ENCODE measurements at regions not wholly inside any gene's neighbourhood (a gene's known extent, or its start where the extent isn't known, plus 50 kb on each side); places are given as distances from the start of the nearest gene placed in this dataset.

DNA sequence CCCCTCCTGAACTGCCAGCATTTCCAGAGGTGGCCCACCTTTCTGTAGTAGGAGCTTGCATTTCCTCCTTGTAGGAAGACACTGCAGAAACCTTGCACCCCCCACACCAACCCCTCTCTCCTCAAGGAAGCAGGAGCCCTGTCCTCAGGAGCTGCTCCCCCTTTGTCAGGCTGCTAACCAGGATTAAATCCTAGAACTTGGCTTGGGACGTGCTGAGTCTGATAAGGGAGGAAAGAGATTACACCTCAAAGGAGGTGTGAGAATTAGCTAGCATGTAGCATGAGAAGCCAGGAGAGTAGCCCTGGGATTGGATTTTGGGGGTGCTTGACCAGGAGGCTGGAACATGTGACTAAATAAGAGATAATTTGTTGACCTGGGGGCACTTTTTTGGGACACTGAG lies 119.8 kb upstream of the ALDH1B1 start:
- ATAC-seq = no peak
- no peak for DNase-seq
- intact Hi-C loops (cut with DNase I) = no loop called here

DNA sequence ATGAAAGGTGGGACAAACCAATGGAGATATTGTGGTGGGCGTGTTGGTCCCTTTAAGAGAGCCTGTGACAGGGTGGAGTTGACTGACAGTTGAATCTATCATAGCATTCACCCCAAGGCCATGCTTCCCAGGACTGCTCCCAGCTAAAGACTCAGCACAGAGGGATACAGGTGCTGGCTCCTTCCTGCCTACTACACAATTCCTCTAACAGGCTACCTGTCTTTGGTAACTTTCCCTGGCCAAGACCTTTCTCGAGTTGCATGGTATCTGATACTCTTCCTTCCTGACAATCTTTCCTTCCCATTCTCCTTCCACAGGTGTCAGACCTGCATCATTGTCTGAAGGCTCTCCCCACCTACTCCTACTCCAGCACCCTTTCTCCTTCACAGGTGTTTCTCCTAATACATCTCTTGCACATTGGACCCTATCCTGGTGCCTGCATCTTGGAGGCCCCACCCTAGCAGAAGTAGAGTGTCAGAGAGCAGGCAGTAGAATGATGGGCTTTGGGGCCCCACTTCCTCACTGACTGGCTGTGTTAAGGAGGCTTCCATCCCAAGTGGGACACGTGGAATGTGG lies 120.7 kb upstream of the ALDH1B1 start:
- intact Hi-C loops (cut with DNase I) = no loop called here
- no peak for DNase-seq
- no peak for ATAC-seq

DNA sequence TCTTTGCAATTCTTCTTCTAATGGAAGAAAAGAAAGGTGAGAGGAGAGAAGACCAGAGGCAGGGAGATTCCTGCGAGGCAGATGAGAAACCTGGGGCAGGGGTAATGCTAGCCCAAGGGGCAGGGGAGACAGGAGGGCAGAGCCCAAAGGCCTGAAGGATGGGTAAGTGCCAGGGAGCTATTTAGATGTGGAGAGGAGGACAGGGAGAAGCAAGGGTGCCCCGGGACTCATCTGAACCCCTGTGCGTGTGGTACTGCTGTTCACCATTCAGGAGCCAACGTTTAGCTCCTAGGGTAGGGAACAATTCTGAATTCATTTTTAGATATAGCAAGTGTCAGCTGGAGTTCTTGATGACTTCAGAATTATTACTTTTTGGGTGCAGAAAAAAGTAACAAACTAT lies 122.7 kb upstream of the ALDH1B1 start:
- intact Hi-C loops (cut with DNase I) = no loop called here
- DNase-seq = no peak
- no peak for ATAC-seq

DNA sequence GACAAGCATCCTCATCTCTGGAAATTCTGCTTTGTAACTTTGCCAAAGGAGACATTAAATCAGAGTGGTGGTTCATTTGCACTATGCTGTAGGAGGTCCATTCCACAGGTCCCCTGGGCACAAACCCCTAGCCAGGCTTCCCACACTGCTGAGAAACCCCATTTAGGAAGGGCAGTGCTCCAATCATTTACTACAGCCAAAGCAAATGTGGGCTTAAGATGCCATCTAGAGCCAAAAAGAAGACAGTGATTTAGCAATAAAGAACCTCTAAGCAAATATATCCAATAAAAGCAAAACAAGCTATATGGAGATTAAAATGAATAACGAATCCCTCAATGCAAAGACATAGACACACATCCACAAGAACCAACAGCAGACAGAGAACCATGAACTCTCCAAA lies 129.0 kb upstream of the ALDH1B1 start:
- intact Hi-C loops (cut with DNase I) = no loop called here
- DNase-seq = no peak
- no peak for ATAC-seq

DNA sequence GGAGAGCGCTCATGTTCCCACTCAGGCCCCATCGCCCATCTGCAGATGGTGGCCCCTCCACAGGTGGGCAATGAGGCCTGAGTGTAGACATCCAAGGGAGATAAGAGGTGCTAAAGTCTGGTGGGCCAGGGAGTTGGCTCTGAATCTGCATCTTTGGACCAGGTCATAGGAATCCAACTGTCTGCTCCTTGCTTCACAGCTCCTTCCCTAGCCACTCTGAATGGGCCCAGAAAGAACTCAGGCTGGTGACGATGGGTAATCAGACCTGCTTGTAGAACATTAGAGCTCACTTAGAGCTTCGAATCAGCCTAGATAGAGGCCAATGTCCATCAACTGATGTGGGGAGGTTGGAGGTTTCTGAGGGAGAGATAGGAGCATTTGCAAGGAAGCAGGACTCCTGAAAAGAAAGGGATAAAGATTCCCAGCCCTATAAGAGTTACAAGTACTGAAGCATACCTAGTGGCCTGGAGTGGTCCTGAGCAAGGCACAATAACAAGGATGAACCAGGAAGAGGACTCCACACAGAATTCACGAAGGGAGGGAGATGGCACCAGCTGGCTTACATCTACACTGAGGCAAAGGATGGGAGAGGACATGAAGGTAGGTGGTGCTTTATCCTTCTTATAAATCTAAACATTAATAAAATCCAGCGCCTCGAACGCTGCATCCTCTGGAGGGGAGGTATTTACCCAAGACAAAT lies 132.8 kb upstream of the ALDH1B1 start:
- intact Hi-C loops (cut with DNase I) = loop anchor here in 1 of 2 donors (5.0 kb wide), 1 partner anchor 38 kb away; no protein-coding TSS in a partner anchor
- ATAC-seq = no peak
- no peak for DNase-seq

DNA sequence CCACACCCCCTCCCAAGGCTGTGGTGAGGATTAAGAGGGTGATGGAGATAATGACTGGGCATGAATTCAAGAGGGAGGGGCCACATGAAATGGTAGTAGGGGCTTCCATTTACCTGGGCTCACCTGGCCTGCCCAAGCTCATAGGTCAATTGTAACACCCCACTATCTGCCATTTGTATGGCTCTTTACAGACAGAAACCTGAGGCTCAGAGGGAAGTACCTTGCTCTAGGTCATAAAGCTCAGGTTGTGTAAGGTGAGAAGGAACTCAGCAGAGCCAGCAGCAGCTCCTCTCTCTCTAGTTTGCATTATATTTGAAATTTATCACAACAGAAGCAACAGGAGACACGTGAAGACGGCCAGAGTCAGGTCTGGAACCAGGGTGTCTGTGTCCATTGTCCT lies 133.4 kb upstream of the ALDH1B1 start:
- no peak for ATAC-seq
- intact Hi-C loops (cut with DNase I) = loop anchor here in 1 of 2 donors (5.0 kb wide), 1 partner anchor 38 kb away; no protein-coding TSS in a partner anchor

DNA sequence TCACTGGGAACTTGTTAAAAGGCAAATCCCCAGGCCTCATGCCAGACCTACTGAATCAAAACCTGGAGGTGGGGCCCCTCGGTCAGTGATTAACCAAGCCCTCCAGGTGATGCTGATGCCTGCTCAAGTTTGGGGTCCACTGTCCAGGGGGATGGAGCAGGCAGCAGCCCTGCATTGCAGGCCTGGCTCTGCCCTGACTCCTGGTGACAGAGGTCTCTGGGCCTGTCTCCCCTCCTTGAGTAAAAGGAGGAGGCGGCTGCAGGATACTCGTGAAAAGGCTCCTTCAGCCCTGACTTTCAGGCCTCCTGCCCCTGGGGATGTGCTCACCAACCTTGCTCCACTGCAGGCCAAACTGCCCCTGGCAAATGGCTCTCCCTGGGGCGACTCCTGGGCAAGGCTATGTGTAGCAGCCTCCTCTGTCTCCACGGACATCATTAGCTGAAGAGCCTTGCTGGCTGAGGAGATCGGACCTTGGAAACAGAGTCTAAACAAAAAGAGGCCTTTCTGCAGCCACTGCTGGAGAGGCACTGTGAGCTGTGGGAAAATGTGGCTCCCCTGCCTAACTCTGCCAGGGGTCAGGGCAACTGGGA lies 134.8 kb upstream of the ALDH1B1 start:
- no peak for ATAC-seq
- intact Hi-C loops (cut with DNase I) = loop anchor here in 1 of 2 donors (5.0 kb wide), 1 partner anchor 40 kb away; no protein-coding TSS in a partner anchor
- no peak for DNase-seq

More for the DNA sequence above, 133.4 kb upstream of the ALDH1B1 start:
- no peak for DNase-seq

- no peak for DNase-seq
- no peak for ATAC-seq
- intact Hi-C loops (cut with DNase I) = loop anchor here in 1 of 2 donors (5.0 kb wide), 1 partner anchor 41 kb away; no protein-coding TSS in a partner anchor
These were observed 136.0 kb upstream of the ALDH1B1 start for GRCh38 chr9:38256461-38256860.

DNA sequence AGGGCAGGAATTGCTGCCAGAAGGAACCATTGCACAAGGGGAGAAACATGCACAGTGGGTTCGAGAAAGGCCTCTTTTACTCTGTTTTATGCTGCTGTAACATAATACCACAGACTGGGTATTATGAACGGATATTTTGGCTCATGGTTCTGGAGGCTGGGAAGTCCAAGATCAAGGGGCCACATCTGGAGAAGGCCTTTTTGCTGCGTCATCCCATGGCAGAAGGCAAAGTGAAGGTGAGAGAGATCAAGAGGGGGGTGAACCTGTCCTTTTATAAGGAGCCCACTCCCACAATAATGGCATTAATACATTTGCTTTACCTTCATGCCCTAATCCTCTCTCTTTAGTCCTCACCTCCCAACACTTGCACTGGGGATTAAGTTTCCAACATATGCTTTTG lies 136.9 kb upstream of the ALDH1B1 start:
- DNase-seq (no peak), ATAC-seq (no peak)
- intact Hi-C loops (cut with DNase I) = loop anchor here in 1 of 2 donors (5.0 kb wide), 1 partner anchor 42 kb away; no protein-coding TSS in a partner anchor

- DNase-seq = no peak
- ATAC-seq = no peak
- intact Hi-C loops (cut with DNase I) = loop anchor here in 1 of 2 donors (5.0 kb wide), 1 partner anchor 43 kb away; no protein-coding TSS in a partner anchor
These were observed 137.7 kb upstream of the ALDH1B1 start for GRCh38 chr9:38254756-38255155.

DNA sequence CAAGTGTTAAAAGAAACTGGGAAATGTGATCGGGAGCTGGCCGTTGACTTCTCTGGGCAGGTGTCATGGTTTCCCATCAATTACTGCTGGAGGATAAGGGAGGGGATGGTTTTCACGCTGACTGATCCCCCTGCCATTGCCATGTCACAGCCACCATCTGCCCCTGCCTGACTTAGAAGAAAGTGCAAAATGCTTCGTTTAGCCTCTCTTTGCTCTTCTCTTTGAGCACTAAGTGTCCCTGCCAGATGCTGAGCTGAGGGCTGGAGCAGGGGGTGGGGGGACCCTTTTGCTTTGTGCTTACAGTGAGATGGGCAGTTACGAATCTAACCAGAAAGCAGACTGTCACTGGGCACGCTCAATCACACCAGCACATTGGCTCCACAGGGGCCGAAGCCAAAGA lies 138.4 kb upstream of the ALDH1B1 start:
- no peak for DNase-seq
- no peak for ATAC-seq
- intact Hi-C loops (cut with DNase I) = no loop called here

DNA sequence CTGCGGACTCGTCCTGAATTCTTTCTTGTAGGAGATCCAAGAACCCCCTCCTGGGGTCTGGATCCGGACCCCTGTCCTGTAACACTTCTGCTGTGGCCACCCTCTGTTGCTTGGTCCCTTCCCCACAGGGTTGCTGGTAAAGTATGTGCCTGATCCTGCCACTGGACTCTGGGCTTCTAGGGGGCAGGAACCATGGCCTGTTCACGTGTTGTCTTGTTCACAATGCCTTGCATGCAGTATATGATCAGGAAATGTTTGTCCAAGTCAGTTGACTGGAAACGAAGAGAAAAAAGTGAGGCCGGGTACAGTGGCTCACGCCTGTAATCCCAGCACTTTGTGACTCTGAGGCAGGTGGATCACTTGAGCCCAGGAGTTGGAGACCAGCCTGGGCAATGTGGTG lies 139.3 kb upstream of the ALDH1B1 start:
- ATAC-seq (no peak), DNase-seq (no peak)
- intact Hi-C loops (cut with DNase I) = no loop called here

- intact Hi-C loops (cut with DNase I) = no loop called here
- ATAC-seq (no peak), DNase-seq (no peak)
These were observed 141.3 kb upstream of the ALDH1B1 start for GRCh38 chr9:38251036-38251860.

GRCh38 chr9:38250279-38251035 lies 142.0 kb upstream of the ALDH1B1 start:
- intact Hi-C loops (cut with DNase I) = no loop called here
- DNase-seq = no peak
- ATAC-seq = no peak

DNA sequence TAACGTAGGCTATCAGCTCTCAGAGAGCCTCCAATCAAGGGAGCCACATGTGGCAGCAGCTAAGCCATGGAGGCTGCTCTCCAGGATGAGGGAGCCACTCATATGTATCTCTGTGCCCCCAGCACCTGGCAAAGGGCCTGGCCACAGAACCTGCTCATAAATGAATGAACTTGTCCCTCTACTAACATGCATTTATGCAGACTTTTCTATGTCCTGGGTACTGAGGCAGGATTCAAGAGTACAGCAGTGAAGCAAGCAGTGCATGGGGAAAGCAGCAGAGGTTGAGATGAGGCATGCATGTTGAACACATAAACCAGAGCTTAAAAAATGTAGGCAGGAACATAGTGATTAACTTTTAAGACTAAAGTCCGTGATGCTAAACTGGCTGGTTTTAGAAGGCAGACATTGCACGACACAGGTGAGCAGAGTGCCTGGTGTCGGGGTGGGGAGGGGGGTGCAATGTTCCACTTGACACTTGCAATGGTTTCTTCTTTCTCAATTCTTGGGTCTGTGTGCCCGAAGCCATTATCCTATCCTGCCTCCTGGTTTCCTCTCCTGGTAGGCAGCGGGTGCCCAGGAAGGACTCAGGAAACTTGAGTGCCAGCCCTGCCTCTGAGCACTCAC lies 142.8 kb upstream of the ALDH1B1 start:
- DNase-seq (no peak), ATAC-seq (no peak)
- intact Hi-C loops (cut with DNase I) = no loop called here

DNA sequence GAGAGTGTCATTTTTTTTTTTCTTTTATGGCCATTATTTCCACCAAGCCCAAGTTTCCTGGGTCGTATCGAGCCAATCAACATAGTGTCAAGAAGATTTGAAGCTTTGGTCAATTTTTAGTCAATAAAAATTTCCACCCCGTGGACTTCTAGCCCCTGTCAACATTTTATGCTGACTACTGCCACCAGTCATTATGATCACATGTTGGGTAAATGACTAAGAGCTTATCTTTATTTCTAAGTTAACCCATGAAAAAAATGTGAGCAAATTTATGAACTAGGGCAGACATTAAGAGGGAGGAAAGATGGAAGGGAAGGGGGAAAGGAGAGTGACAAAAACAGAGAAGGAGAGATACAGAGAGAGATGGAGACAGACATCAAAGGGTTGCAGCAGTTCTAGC lies 143.5 kb upstream of the ALDH1B1 start:
- no peak for DNase-seq
- ATAC-seq = no peak
- intact Hi-C loops (cut with DNase I) = no loop called here

GRCh38 chr9:38246833-38247232 lies 145.7 kb upstream of the ALDH1B1 start:
- intact Hi-C loops (cut with DNase I) = no loop called here
- no peak for ATAC-seq
- no peak for DNase-seq

DNA sequence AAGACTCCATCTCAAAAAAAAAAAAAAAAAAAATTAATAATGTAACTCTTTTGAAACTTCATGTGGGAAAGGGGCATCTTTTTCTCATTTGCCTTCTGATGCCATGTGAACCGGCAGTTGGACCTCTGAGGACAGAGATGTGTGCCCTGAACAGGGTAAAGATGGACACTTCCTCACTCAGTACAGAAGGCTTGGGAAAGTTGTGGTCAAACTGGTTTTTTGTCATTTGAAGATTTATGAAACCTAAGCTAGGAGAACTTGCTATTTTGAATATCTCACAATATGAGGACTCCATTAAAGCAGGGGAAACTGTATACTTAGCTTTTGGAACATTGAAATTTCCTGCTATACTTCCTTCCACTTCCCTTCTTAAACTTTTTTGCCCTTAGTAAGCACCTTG lies 147.5 kb upstream of the ALDH1B1 start:
- ATAC-seq = no peak
- intact Hi-C loops (cut with DNase I) = no loop called here
- DNase-seq = no peak

DNA sequence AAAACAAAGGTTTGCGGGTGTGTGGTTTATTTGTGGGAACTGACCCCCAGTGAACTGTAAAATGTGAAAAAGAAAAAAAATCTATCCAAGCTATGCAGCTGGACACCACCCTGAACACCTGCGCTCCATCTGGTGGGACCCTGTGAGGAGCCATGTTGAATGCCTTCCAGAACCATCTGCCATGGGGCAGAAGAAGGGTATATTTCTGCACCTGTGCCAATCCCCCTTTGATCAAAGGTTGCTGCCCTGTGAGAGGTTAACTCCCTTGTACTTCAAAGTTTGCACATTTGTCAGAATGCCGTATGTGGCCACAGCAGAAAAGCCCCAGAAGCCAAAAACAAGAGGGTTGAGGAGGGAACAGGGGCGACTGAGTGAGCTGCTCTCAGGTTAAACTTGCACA lies 148.5 kb upstream of the ALDH1B1 start:
- intact Hi-C loops (cut with DNase I) = no loop called here
- ATAC-seq (no peak), DNase-seq (no peak)

Data from left cardiac atrium (tissue), 4 donors.